Spleen (tissue), 7 donors: ENCODE measurements at regions not wholly inside any gene's neighbourhood (a gene's known extent, or its start where the extent isn't known, plus 50 kb on each side); places are given as distances from the start of the nearest gene placed in this dataset.

Experiments
- POLR2AphosphoS5 ChIP-seq, 3 donors: sonication (generic); formaldehyde crosslinking; IDR thresholded peaks; one replicate each; pipeline ENCODE4 v1.5.1; 2017; ENCODE audit warnings: antibody characterized with exemption in 3 of 3
- TF ChIP-seq, protein P1 (sequence below), 11 experiments: fragments of 200-600 bp in 7 of 11; fragments of 450-650 bp in 4 of 11; sonication (generic) in 4 of 11; IDR thresholded peaks in 8 of 11; conservative IDR thresholded peaks in 3 of 11; 1 replicate in 7 of 11; 2 replicates in 4 of 11; pipeline versions ENCODE4 v1.4.0 to v1.8.0; 2016 to 2021; ENCODE audit warnings: antibody characterized with exemption in 11 of 11, inconsistent platforms in 4 of 11, mild to moderate bottlenecking in 1 of 11
- donor health status: DM: no; HTN: no; CAD: no; lungs with moderate emphysema.
- donor health status: DM: no; HTN: no; CAD: no.
- donor health status: DM: no; HTN: no; CAD: no.

DNA sequence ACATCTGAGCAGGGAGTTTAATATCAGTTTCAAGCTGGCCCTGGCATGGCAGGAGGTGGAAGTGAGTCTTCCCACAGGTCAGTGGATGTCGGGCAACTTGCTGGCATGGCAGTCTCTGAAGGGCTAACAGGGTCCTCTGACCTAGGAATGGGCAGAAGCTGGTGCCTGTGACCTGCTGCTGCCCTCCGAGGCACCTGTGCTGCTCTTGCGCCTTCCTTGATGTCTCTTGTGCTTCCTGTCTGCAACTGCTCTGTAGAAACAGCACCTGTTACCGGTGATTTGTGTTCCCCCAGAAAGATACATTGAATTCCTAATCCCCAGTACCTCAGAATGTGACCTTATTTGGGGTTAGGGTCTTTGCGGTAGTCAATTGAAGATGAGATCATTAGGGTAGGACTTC, 86.5 kb upstream of the SLC22A11 start:
- no peak for TF ChIP-seq POLR2AphosphoS5 (IDR thresholded peaks at IDR 0.05)
- TF ChIP-seq, protein P1, sequence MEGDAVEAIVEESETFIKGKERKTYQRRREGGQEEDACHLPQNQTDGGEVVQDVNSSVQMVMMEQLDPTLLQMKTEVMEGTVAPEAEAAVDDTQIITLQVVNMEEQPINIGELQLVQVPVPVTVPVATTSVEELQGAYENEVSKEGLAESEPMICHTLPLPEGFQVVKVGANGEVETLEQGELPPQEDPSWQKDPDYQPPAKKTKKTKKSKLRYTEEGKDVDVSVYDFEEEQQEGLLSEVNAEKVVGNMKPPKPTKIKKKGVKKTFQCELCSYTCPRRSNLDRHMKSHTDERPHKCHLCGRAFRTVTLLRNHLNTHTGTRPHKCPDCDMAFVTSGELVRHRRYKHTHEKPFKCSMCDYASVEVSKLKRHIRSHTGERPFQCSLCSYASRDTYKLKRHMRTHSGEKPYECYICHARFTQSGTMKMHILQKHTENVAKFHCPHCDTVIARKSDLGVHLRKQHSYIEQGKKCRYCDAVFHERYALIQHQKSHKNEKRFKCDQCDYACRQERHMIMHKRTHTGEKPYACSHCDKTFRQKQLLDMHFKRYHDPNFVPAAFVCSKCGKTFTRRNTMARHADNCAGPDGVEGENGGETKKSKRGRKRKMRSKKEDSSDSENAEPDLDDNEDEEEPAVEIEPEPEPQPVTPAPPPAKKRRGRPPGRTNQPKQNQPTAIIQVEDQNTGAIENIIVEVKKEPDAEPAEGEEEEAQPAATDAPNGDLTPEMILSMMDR (IDR thresholded peaks at IDR 0.05 in 8 of 11, conservative IDR thresholded peaks at IDR 0.05 in 3 of 11), result no peak
